WTC11 (cell line): ENCODE measurements at regions not wholly inside any gene's neighbourhood (a gene's known extent, or its start where the extent isn't known, plus 50 kb on each side); places are given as distances from the start of the nearest gene placed in this dataset.

Experiments
- ATAC-seq: fragments of 200-7000 bp; cut with Tn5 transposase; 2 replicates; pipeline ENCODE4 v1.10.0; 2021; ENCODE audit warnings: mild to moderate bottlenecking, moderate library complexity
- CTCF ChIA-PET: fragments of 300-600 bp; sonication (Branson Sonifier 250); formaldehyde crosslinking; loops from one replicate; lab custom pipeline; 2021; ENCODE audit warnings: antibody characterized with exemption; lab: Charles Lee
- POLR2A ChIA-PET: fragments of 350-600 bp; sonication (Branson Sonifier 250); formaldehyde crosslinking; loops from one replicate; lab custom pipeline; 2021; ENCODE audit warnings: antibody characterized with exemption; lab: Charles Lee
- DNase-seq: peaks from one replicate; pipeline ENCODE4 v3.0.0; 2021; ENCODE audit warnings: low spot score
- H3K27ac Mint-ChIP-seq: 2 replicates; pipeline ENCODE4 v1.8.0; 2021; ENCODE audit warnings: mixed read lengths
- H3K27me3 Mint-ChIP-seq: 2 replicates; pipeline ENCODE4 v1.8.0; 2021; ENCODE audit warnings: low read depth, mild to moderate bottlenecking, moderate library complexity, mixed read lengths
- H3K36me3 Mint-ChIP-seq: 2 replicates; pipeline ENCODE4 v1.8.0; 2021; ENCODE audit warnings: mixed read lengths
- H3K4me1 Mint-ChIP-seq: 2 replicates; pipeline ENCODE4 v1.8.0; 2022; ENCODE audit warnings: mixed read lengths
- H3K4me3 Mint-ChIP-seq: 2 replicates; pipeline ENCODE4 v1.8.0; 2021; ENCODE audit warnings: mild to moderate bottlenecking, moderate library complexity, mixed read lengths
- H3K9me3 Mint-ChIP-seq: 2 replicates; pipeline ENCODE4 v1.8.0; 2021; ENCODE audit warnings: mixed read lengths
- AR ChIP-seq: fragments of 250-450 bp; sonication (Bioruptor Pico); IDR thresholded peaks from 2 replicates; pipeline ENCODE4 v1.9.0; 2021; ENCODE audit warnings: mild to moderate bottlenecking
- E2F1 ChIP-seq: sonication (generic); formaldehyde crosslinking; IDR thresholded peaks from 2 replicates; pipeline ENCODE4 v1.8.0; 2022; ENCODE audit warnings: mild to moderate bottlenecking, missing genetic modification reagents
- FOXP1 ChIP-seq: sonication (generic); formaldehyde crosslinking; IDR thresholded peaks from 2 replicates; pipeline ENCODE4 v1.8.0; 2022; ENCODE audit warnings: missing genetic modification reagents, mild to moderate bottlenecking, moderate library complexity, borderline replicate concordance
- JAZF1 ChIP-seq: fragments of 250-450 bp; sonication (Bioruptor Pico); IDR thresholded peaks from 2 replicates; pipeline ENCODE4 v1.9.0; 2021; ENCODE audit warnings: moderate library complexity, mild to moderate bottlenecking, inconsistent platforms
- MYBL2 ChIP-seq: sonication (generic); formaldehyde crosslinking; IDR thresholded peaks from 2 replicates; pipeline ENCODE4 v1.8.1; 2023; ENCODE audit warnings: mild to moderate bottlenecking, moderate library complexity, missing genetic modification reagents
- NFE2L1 ChIP-seq: sonication (generic); formaldehyde crosslinking; IDR thresholded peaks from 2 replicates; pipeline ENCODE4 v1.8.1; 2023; ENCODE audit warnings: missing genetic modification reagents
- PREB ChIP-seq: sonication (generic); formaldehyde crosslinking; IDR thresholded peaks from 2 replicates; pipeline ENCODE4 v1.8.1; 2022; ENCODE audit warnings: mild to moderate bottlenecking, missing genetic modification reagents, moderate library complexity, borderline replicate concordance
- SMAD4 ChIP-seq: sonication (generic); formaldehyde crosslinking; IDR thresholded peaks from 2 replicates; pipeline ENCODE4 v1.8.0; 2022; ENCODE audit warnings: mild to moderate bottlenecking, missing genetic modification reagents
- SP1 ChIP-seq: sonication (generic); formaldehyde crosslinking; conservative IDR thresholded peaks from 2 replicates; pipeline ENCODE4 v1.8.1; 2022; ENCODE audit warnings: missing genetic modification reagents
- ZNF263 ChIP-seq: sonication (generic); formaldehyde crosslinking; IDR thresholded peaks from 2 replicates; pipeline ENCODE4 v1.8.1; 2022; ENCODE audit warnings: low read depth, mild to moderate bottlenecking, moderate library complexity, missing genetic modification reagents
- ZNF281 ChIP-seq: sonication (generic); formaldehyde crosslinking; IDR thresholded peaks from 2 replicates; pipeline ENCODE4 v1.8.0; 2023; ENCODE audit warnings: mild to moderate bottlenecking, missing genetic modification reagents
- ZNF425 ChIP-seq: fragments of 250-450 bp; sonication (Bioruptor Pico); conservative IDR thresholded peaks from 2 replicates; pipeline ENCODE4 v1.9.0; 2021; ENCODE audit warnings: mild to moderate bottlenecking
- ZSCAN18 ChIP-seq: fragments of 250-450 bp; sonication (Bioruptor Pico); IDR thresholded peaks from 2 replicates; pipeline ENCODE4 v2.1.2; 2022; ENCODE audit warnings: mild to moderate bottlenecking, moderate library complexity

- ChIA-PET CTCF (interaction anchor here (0.6 to 1.4 kb wide), 2 partner anchors 9 to 152 kb away, joined by 3 to 4 read pairs; no protein-coding TSS in a partner anchor), POLR2A (interaction anchor here (0.6 kb wide), 2 partner anchors 12 to 298 kb away, joined by 3 to 4 read pairs; no protein-coding TSS in a partner anchor)
- Mint-ChIP-seq H3K4me3 (no peak overlapping the region), H3K27ac (no peak overlapping the region), H3K27me3 (no peaks in the 10 kb centered on the region), H3K36me3 (no peaks in the 10 kb centered on the region), H3K4me1 (peaks cover 37% of the 10 kb centered on the region), H3K9me3 (no peaks in the 10 kb centered on the region)
- DNase-seq, result no peak
- TF ChIP-seq FOXP1 (CRISPR knock-in tag) (no peak), JAZF1 (CRISPR knock-in tag) (no peak), E2F1 (CRISPR knock-in tag) (no peak)
- peak; percentile 67 for ATAC-seq
Measured at GRCh38 chr9:86795823-86796553, 151.3 kb downstream of the GAS1 start.

- TF ChIP-seq SP1 (CRISPR knock-in tag), result no peak
- no peak for TF ChIP-seq PREB (CRISPR knock-in tag)
- no peak for TF ChIP-seq E2F1 (CRISPR knock-in tag)
- TF ChIP-seq NFE2L1 (CRISPR knock-in tag), result no peak
- TF ChIP-seq ZNF263, result no peak
- no peak for TF ChIP-seq ZNF281 (CRISPR knock-in tag)
- Mint-ChIP-seq H3K9me3 (no peaks in the 10 kb centered on the region), H3K4me1 (peaks cover 31% of the 10 kb centered on the region), H3K27me3 (no peaks in the 10 kb centered on the region), H3K36me3 (no peaks in the 10 kb centered on the region), H3K4me3 (no peak overlapping the region), H3K27ac (no peak overlapping the region)
- POLR2A ChIA-PET, result interaction anchor here (0.6 kb wide), 1 partner anchor 297 kb away, joined by 4 read pairs; no protein-coding TSS in a partner anchor
- ATAC-seq (peak; percentile 84), DNase-seq (no peak)
- CTCF ChIA-PET, result interaction anchor here (1.4 to 1.6 kb wide), 2 partner anchors 10 to 157 kb away, joined by 4 to 6 read pairs; no protein-coding TSS in a partner anchor
Measured at GRCh38 chr9:86795047-86795442, 152.3 kb downstream of the GAS1 start.

GRCh38 chr9:86794391-86795046 is 152.8 kb downstream of the GAS1 start:
- Mint-ChIP-seq H3K27me3 (no peaks in the 10 kb centered on the region), H3K9me3 (no peaks in the 10 kb centered on the region), H3K36me3 (no peaks in the 10 kb centered on the region), H3K4me1 (peaks cover 31% of the 10 kb centered on the region), H3K4me3 (no peak overlapping the region), H3K27ac (no peak overlapping the region)
- ChIA-PET CTCF (interaction anchor here (1.4 to 1.6 kb wide), 2 partner anchors 11 to 157 kb away, joined by 4 to 6 read pairs; no protein-coding TSS in a partner anchor), POLR2A (interaction anchor here (0.5 kb wide), 1 partner anchor 575 kb away, joined by 4 read pairs; no protein-coding TSS in a partner anchor)
- ATAC-seq (no peak), DNase-seq (no peak)
- TF ChIP-seq ZNF425 (CRISPR knock-in tag), result no peak
- no peak for TF ChIP-seq MYBL2 (CRISPR knock-in tag)
- no peak for TF ChIP-seq AR (CRISPR knock-in tag)
- TF ChIP-seq JAZF1 (CRISPR knock-in tag), result no peak
- no peak for TF ChIP-seq ZSCAN18 (CRISPR knock-in tag)
- no peak for TF ChIP-seq PREB (CRISPR knock-in tag)
- no peak for TF ChIP-seq SMAD4 (CRISPR knock-in tag)
